ENCODE measurements at regions not wholly inside any gene's neighbourhood (a gene's known extent, or its start where the extent isn't known, plus 50 kb on each side); places are given as distances from the start of the nearest gene placed in this dataset.

DNA sequence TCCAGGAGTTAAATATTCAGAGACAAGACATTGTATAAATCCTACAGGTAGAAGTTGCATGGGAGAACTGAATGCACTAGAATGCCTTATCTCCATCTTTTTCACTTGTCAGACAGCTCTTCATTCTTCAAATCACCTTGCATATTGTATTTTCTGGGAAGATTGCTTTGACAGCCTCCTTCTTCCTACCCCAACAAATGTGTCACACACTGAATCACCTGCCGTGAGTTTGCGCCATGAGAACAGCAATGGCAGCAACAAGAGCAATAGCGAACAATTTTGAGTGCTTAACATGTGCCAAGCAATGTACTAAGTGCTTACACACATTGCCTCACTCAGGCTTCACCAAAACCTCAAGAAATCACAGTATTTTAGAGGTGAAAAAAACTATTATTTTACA is 161.3 kb upstream of the REG3G start:
- DNase-seq (ENCODE audit: low read depth) = no peak
- TF ChIP-seq, protein P1, sequence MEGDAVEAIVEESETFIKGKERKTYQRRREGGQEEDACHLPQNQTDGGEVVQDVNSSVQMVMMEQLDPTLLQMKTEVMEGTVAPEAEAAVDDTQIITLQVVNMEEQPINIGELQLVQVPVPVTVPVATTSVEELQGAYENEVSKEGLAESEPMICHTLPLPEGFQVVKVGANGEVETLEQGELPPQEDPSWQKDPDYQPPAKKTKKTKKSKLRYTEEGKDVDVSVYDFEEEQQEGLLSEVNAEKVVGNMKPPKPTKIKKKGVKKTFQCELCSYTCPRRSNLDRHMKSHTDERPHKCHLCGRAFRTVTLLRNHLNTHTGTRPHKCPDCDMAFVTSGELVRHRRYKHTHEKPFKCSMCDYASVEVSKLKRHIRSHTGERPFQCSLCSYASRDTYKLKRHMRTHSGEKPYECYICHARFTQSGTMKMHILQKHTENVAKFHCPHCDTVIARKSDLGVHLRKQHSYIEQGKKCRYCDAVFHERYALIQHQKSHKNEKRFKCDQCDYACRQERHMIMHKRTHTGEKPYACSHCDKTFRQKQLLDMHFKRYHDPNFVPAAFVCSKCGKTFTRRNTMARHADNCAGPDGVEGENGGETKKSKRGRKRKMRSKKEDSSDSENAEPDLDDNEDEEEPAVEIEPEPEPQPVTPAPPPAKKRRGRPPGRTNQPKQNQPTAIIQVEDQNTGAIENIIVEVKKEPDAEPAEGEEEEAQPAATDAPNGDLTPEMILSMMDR (conservative IDR thresholded peaks at IDR 0.05; ENCODE audit: low read depth, low read length) = no peak
- no peak overlapping the region for H3K4me3 ChIP-seq (ENCODE audit: low read depth, low read length)

DNA sequence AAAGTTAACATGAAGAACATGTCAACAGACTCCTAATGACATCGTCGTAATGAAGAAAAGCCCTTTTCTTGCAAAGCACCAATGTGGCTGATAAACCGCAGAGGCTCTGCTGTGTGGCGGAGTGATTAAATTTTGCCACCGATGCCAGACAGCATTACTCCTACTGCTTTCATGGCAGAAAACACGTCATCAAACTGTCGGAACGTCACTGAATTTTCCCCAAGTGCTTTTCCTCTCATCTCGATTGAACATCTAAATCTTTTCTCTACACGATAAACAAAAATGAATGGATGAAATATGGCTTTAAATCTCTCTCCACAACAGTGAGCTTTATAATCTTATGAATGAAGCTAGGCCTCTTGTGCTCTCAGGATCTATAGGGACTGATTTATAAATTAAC is 159.8 kb upstream of the REG3G start:
- TF ChIP-seq, protein P1 (conservative IDR thresholded peaks at IDR 0.05; ENCODE audit: low read depth, low read length) = no peak
- no peak for DNase-seq (ENCODE audit: low read depth)
- no peak overlapping the region for H3K4me3 ChIP-seq (ENCODE audit: low read depth, low read length)

DNA sequence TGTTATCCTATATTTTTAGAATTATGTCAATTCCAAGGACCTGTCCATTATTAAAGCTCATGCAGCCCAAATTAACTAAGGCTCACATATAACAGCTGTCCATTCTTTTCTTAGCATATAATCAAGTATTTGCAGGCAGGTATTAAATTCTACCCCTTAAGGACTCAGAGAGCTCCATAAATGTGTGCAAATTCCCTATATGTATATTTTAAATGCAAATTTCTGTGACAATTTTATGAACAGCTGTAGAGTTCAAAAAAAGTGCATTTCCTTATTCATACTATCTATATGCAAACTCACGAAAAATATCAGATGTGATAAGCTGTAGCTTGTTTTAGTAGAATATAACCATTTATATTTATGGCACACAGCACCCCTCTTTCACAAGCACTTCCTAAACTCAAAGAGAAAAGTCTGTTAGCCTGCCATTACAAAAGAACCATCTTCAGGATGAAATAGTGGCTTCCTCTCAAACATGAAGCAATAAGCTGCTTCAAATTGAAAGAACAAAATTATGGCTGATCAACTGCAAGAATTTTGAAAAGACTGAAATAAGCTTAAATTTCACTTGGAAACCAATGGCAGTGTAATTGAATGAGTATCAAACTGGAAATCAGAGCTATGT is 155.0 kb upstream of the REG3G start:
- no peak for DNase-seq (ENCODE audit: low read depth)
- TF ChIP-seq, protein P1 (conservative IDR thresholded peaks at IDR 0.05; ENCODE audit: low read depth, low read length) = no peak

DNA sequence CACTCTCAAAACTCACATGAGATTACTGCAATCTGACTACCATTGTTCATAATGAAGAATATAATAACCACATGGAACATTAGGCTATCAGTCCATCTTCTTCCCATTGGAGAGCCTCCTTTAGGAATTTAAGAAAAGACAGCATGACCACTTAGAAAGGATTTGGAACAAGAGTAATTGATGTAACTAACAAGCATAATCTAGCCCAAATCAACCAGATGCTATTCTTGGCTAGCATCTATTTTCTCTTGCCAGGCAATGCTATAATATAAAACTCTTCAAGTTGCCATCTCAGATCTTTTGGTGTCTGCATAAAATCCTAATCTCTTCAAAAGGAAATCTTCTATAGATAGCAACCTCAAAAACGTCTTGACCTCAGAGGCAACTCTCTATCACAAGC is 152.0 kb upstream of the REG3G start:
- no peak for DNase-seq (ENCODE audit: low read depth)
- TF ChIP-seq, protein P1 (conservative IDR thresholded peaks at IDR 0.05; ENCODE audit: low read depth, low read length) = no peak
- H3K4me3 ChIP-seq (ENCODE audit: low read depth, low read length) = no peak overlapping the region

More for the DNA sequence above, 155.0 kb upstream of the REG3G start:
- H3K4me3 ChIP-seq (ENCODE audit: low read depth, low read length) = no peak overlapping the region

DNA sequence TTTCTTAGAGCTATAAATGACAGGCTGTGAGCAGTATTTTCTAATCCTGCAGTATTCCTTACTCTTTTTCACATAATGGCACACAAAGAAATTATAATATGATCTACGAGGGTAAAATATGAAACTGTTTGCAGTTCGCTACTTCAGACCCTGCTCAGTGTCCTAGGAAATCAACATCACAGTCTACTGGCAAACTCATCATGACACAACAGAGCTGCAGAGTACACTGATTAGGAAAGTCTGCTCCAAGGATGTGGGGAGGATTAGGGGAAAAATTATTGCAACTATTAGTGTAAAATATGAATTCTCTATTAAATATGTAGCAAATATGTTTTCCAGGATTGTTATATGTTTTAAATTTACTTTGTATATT is 149.2 kb upstream of the REG3G start:
- TF ChIP-seq, protein P1 (conservative IDR thresholded peaks at IDR 0.05; ENCODE audit: low read depth, low read length) = no peak
- no peak for DNase-seq (ENCODE audit: low read depth)
- no peak overlapping the region for H3K4me3 ChIP-seq (ENCODE audit: low read depth, low read length)

DNA sequence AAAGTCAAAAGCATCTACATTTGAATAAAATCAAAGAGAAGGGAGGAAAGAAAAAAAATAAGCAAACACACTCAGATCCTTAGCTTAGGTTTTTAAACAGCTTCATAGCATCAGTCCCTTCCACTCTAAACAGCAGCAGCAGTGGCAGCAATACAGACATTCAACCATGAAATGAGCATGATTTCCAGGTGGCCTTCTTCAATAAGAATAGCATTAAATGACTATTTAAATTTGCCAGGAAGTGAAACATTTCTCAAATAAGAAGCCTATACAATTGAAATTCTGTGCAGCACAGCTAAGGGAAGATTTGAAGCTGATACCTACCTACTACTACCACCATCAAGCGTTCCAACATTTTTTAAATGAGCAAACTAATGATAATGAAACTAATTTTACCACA is 138.1 kb upstream of the REG3G start:
- H3K4me3 ChIP-seq (ENCODE audit: low read depth, low read length) = no peak overlapping the region
- DNase-seq (ENCODE audit: low read depth) = no peak
- TF ChIP-seq, protein P1 (conservative IDR thresholded peaks at IDR 0.05; ENCODE audit: low read depth, low read length) = no peak

DNA sequence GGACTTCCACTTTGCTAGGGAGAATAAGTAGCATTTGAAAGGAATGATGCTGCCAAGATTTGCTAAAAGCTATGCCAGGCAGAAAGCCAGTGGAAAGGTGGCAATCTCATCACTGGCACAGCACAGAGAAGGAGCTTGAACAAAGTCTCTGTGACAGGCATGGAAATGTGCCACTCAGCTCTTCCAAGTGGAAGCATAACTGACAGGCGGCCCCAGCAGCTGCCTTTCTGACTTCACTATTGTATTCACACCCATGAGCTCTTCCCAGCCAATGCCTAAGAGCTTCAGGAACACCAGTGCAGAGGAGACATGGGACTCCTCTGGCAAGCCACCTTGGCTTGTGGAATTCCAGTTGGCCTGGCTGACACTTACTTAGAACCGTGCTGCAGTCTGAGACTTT is 134.6 kb upstream of the REG3G start:
- DNase-seq (ENCODE audit: low read depth) = no peak
- TF ChIP-seq, protein P1 (conservative IDR thresholded peaks at IDR 0.05; ENCODE audit: low read depth, low read length) = no peak

More for the DNA sequence above, 134.6 kb upstream of the REG3G start:
- H3K4me3 ChIP-seq (ENCODE audit: low read depth, low read length) = no peak overlapping the region
